ENCODE measurements at regions not wholly inside any gene's neighbourhood (a gene's known extent, or its start where the extent isn't known, plus 50 kb on each side); places are given as distances from the start of the nearest gene placed in this dataset.

DNA sequence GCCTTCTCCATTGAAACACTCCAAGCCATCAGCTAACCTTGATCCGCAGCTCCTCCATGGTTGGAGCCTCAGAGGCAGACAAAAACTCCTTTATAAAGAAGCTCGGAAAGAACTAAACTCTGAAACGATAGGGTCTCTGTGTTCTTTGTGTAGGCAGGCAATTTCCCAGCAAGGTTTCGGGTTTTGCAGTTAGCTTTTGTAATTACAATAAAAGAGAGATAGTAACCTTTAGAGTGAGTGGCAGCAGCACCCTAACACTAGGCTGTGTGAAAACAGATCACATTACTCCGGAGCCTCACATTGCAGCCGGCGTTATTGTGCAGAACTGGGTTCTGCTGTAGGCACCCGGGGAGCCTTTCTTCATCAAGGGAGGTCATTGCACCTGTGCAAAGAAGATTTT, 115.8 kb upstream of the MAP3K1 start:
- intact Hi-C loops (cut with DNase I) = no loop called here
- TF ChIP-seq POLR2AphosphoS5 (IDR thresholded peaks at IDR 0.05) (no peak), POLR2A (IDR thresholded peaks at IDR 0.05) (no peak)
- TF ChIP-seq, protein P1, sequence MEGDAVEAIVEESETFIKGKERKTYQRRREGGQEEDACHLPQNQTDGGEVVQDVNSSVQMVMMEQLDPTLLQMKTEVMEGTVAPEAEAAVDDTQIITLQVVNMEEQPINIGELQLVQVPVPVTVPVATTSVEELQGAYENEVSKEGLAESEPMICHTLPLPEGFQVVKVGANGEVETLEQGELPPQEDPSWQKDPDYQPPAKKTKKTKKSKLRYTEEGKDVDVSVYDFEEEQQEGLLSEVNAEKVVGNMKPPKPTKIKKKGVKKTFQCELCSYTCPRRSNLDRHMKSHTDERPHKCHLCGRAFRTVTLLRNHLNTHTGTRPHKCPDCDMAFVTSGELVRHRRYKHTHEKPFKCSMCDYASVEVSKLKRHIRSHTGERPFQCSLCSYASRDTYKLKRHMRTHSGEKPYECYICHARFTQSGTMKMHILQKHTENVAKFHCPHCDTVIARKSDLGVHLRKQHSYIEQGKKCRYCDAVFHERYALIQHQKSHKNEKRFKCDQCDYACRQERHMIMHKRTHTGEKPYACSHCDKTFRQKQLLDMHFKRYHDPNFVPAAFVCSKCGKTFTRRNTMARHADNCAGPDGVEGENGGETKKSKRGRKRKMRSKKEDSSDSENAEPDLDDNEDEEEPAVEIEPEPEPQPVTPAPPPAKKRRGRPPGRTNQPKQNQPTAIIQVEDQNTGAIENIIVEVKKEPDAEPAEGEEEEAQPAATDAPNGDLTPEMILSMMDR (IDR thresholded peaks at IDR 0.05) = no peak
- H3K27ac ChIP-seq = no peak overlapping the region
- DNase-seq (ENCODE audit: low spot score) = no peak
- no peaks in the 10 kb centered on the region for H3K9me3 ChIP-seq
- H3K27me3 ChIP-seq (replicated peaks; ENCODE audit: insufficient read depth) = no peaks in the 10 kb centered on the region
- H3K4me1 ChIP-seq (replicated peaks) = no peaks in the 10 kb centered on the region
- WGBS = 52% methylated on average over 8 of the region's 8 CpGs
- no peak overlapping the region for H3K4me3 ChIP-seq
- H3K36me3 ChIP-seq = no peaks in the 10 kb centered on the region

- WGBS = 49% methylated on average over 5 of the region's 5 CpGs
- intact Hi-C loops (cut with DNase I) = no loop called here
- Histone ChIP-seq H3K27me3 (replicated peaks; ENCODE audit: insufficient read depth) (no peaks in the 10 kb centered on the region), H3K27ac (no peak overlapping the region), H3K9me3 (no peaks in the 10 kb centered on the region), H3K36me3 (no peaks in the 10 kb centered on the region), H3K4me3 (no peak overlapping the region), H3K4me1 (replicated peaks) (no peaks in the 10 kb centered on the region)
- TF ChIP-seq POLR2AphosphoS5 (IDR thresholded peaks at IDR 0.05) (no peak), POLR2A (IDR thresholded peaks at IDR 0.05) (no peak)
- TF ChIP-seq, protein P1 (IDR thresholded peaks at IDR 0.05) = no peak
- DNase-seq (ENCODE audit: low spot score) = no peak
Observed at GRCh38 chr5:56698463-56699381, 116.6 kb upstream of the MAP3K1 start.

DNA sequence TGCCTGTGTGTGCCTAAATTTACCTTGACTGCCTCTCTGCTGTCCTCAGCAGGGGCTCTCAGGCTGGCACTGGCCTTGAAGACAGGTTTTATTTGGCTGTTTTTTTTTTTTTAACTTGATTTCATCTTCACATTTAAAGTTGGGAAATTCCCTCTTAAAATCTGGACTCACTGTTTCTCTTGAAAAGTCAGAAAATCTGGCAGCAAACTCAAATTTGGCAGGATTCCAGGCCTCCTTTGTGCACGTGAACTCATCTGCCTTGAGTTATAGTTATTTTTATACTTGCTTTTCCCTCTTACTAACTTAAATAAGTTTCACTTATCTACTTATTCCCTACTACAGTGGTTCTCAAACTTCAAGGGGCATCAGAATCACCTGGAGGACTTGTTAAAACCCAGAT, 118.4 kb upstream of the MAP3K1 start:
- H3K4me1 ChIP-seq (replicated peaks) = no peaks in the 10 kb centered on the region
- no peaks in the 10 kb centered on the region for H3K27me3 ChIP-seq (replicated peaks; ENCODE audit: insufficient read depth)
- TF ChIP-seq, protein P1 (IDR thresholded peaks at IDR 0.05) = no peak
- TF ChIP-seq POLR2A (IDR thresholded peaks at IDR 0.05) (no peak), POLR2AphosphoS5 (IDR thresholded peaks at IDR 0.05) (no peak)
- WGBS = 33% methylated on average over 1 of the region's 1 CpG
- H3K36me3 ChIP-seq = no peaks in the 10 kb centered on the region
- H3K4me3 ChIP-seq = no peak overlapping the region
- no peak for DNase-seq (ENCODE audit: low spot score)
- intact Hi-C loops (cut with DNase I) = no loop called here
- no peak overlapping the region for H3K27ac ChIP-seq
- no peaks in the 10 kb centered on the region for H3K9me3 ChIP-seq

GRCh38 chr5:56693220-56693579, 122.1 kb upstream of the MAP3K1 start:
- H3K36me3 ChIP-seq = no peaks in the 10 kb centered on the region
- intact Hi-C loops (cut with DNase I) = no loop called here
- DNase-seq (ENCODE audit: low spot score) = no peak
- H3K27me3 ChIP-seq (replicated peaks; ENCODE audit: insufficient read depth) = no peaks in the 10 kb centered on the region
- no peaks in the 10 kb centered on the region for H3K4me1 ChIP-seq (replicated peaks)
- TF ChIP-seq POLR2AphosphoS5 (IDR thresholded peaks at IDR 0.05) (no peak), POLR2A (IDR thresholded peaks at IDR 0.05) (no peak)
- TF ChIP-seq, protein P1 (IDR thresholded peaks at IDR 0.05) = no peak
- H3K9me3 ChIP-seq = no peaks in the 10 kb centered on the region
- H3K4me3 ChIP-seq = no peak overlapping the region
- no peak overlapping the region for H3K27ac ChIP-seq
- 91% methylated on average over 5 of the region's 5 CpGs for WGBS

Data from prostate gland (tissue), 2 donors.